HL-60 (cell line): ENCODE measurements at regions not wholly inside any gene's neighbourhood (a gene's known extent, or its start where the extent isn't known, plus 50 kb on each side); places are given as distances from the start of the nearest gene placed in this dataset.

Experiments
- GABPA ChIP-seq: IDR thresholded peaks from 2 replicates; pipeline ENCODE4 v1.6.1; 2012; ENCODE audit warnings: low read depth
- POLR2AphosphoS5 ChIP-seq: IDR thresholded peaks from 2 replicates; pipeline ENCODE4 v1.6.1; 2012; ENCODE audit warnings: low read depth
- TF ChIP-seq, protein P1 (sequence below): IDR thresholded peaks from one replicate; pipeline ENCODE4 v1.5.1; 2011; ENCODE audit warnings: low read length, control low read depth, inconsistent platforms; ENCODE audit not compliant: insufficient read depth
- TF ChIP-seq, protein P2 (sequence below): IDR thresholded peaks from 2 replicates; pipeline ENCODE4 v1.6.1; 2012; ENCODE audit warnings: low read depth; ENCODE audit not compliant: insufficient replicate concordance

DNA sequence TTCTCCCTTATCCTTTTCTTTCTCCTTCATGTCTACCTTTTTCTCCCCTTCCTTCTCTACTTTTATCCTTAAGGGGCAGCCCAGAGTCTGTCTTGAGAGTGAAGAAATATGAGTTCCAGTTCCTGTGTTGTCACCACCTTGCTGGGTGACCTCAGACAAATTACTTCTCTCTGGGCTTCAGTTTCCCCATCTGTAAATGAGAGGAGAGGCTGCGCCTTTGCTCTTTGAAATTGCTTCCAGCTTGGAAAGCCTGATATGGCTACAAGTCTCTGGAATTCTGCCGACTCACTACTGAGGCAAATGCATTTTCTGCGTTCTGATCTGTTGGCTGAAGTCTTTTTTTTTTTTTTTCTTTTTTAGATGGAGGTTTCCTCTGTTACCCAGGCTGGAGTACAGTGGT, 119.2 kb downstream of the SYF2 start:
- TF ChIP-seq, protein P1, sequence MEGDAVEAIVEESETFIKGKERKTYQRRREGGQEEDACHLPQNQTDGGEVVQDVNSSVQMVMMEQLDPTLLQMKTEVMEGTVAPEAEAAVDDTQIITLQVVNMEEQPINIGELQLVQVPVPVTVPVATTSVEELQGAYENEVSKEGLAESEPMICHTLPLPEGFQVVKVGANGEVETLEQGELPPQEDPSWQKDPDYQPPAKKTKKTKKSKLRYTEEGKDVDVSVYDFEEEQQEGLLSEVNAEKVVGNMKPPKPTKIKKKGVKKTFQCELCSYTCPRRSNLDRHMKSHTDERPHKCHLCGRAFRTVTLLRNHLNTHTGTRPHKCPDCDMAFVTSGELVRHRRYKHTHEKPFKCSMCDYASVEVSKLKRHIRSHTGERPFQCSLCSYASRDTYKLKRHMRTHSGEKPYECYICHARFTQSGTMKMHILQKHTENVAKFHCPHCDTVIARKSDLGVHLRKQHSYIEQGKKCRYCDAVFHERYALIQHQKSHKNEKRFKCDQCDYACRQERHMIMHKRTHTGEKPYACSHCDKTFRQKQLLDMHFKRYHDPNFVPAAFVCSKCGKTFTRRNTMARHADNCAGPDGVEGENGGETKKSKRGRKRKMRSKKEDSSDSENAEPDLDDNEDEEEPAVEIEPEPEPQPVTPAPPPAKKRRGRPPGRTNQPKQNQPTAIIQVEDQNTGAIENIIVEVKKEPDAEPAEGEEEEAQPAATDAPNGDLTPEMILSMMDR, result no peak
- no peak for TF ChIP-seq POLR2AphosphoS5
- no peak for TF ChIP-seq GABPA
- TF ChIP-seq, protein P2, sequence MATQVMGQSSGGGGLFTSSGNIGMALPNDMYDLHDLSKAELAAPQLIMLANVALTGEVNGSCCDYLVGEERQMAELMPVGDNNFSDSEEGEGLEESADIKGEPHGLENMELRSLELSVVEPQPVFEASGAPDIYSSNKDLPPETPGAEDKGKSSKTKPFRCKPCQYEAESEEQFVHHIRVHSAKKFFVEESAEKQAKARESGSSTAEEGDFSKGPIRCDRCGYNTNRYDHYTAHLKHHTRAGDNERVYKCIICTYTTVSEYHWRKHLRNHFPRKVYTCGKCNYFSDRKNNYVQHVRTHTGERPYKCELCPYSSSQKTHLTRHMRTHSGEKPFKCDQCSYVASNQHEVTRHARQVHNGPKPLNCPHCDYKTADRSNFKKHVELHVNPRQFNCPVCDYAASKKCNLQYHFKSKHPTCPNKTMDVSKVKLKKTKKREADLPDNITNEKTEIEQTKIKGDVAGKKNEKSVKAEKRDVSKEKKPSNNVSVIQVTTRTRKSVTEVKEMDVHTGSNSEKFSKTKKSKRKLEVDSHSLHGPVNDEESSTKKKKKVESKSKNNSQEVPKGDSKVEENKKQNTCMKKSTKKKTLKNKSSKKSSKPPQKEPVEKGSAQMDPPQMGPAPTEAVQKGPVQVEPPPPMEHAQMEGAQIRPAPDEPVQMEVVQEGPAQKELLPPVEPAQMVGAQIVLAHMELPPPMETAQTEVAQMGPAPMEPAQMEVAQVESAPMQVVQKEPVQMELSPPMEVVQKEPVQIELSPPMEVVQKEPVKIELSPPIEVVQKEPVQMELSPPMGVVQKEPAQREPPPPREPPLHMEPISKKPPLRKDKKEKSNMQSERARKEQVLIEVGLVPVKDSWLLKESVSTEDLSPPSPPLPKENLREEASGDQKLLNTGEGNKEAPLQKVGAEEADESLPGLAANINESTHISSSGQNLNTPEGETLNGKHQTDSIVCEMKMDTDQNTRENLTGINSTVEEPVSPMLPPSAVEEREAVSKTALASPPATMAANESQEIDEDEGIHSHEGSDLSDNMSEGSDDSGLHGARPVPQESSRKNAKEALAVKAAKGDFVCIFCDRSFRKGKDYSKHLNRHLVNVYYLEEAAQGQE, result no peak
